BLaER1 treated with 17β-estradiol and CSF1 and Interleukin-3, amounts not matched to agents 10 nM and 100 nM (cell line): ENCODE measurements at regions not wholly inside any gene's neighbourhood (a gene's known extent, or its start where the extent isn't known, plus 50 kb on each side); places are given as distances from the start of the nearest gene placed in this dataset.
A peak's percentile ranks its signal among the peaks of the same experiment; 100 is the strongest.

Experiments used
- H3K27ac ChIP-seq, 11 experiments: shearing (Covaris generic); formaldehyde crosslinking; 2 replicates each; pipeline ENCODE4 v1.8.1; 2022
- H3K27me3 ChIP-seq, 11 experiments: shearing (Covaris generic); formaldehyde crosslinking; 2 replicates each; pipeline ENCODE4 v1.8.1; 2022
- H3K36me3 ChIP-seq, 11 experiments: shearing (Covaris generic); formaldehyde crosslinking; 2 replicates each; pipeline ENCODE4 v1.8.1; 2022
- H3K4me1 ChIP-seq, 10 experiments: shearing (Covaris generic); formaldehyde crosslinking; 2 replicates each; pipeline ENCODE4 v1.8.1; 2022
- H3K4me2 ChIP-seq, 11 experiments: shearing (Covaris generic); formaldehyde crosslinking; 2 replicates each; pipeline ENCODE4 v1.8.1; 2022
- H3K4me3 ChIP-seq, 10 experiments: shearing (Covaris generic); formaldehyde crosslinking; 2 replicates each; pipeline ENCODE4 v1.8.1; 2022
- H3K9ac ChIP-seq, 11 experiments: shearing (Covaris generic); formaldehyde crosslinking; 2 replicates each; pipeline ENCODE4 v1.8.1; 2022
- H3K9me3 ChIP-seq, 11 experiments: shearing (Covaris generic); formaldehyde crosslinking; replicated peaks in 1 of 11; 2 replicates each; pipeline ENCODE4 v1.8.1; 2022
- H4K20me1 ChIP-seq, 11 experiments: shearing (Covaris generic); formaldehyde crosslinking; 2 replicates each; pipeline ENCODE4 v1.8.1; 2022
- Cebpa-rat ChIP-seq, 11 experiments: shearing (Covaris generic); IDR thresholded peaks; 2 replicates each; pipeline ENCODE4 v1.8.1; 2022

DNA sequence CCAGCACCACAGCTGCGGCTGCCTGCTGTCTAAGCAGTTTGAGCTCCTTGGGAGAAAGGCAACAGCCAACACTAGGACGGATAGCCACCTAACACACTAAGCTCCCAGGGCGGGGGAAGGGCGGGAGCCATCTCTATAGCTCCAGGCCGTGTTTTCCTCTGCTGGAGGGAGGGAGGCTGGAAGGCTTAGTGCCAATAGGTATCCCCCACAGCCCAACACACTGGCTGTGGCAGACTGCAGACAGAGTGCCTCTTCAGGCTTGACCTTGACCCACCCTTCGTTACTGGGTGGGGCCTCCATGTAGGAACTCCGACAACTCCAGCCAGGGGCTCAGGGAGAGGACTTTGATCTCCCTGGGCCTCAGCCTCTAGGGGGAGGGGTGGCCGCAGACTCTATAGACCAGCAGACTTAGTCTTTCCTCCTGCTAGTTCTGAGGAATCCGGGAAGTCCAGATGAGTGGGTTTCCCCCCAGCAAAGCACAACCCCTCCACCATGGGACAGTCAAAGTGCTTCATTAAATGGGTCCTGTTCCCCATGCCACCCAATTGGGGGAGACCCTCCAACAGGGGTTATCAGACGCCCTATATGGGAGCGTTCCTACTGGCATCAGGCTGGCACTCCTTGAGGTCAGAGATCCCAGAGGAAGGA is 314.4 kb upstream of the MKI67 start:
- H3K9me3 ChIP-seq: no peaks in the 10 kb centered on the region
- H3K4me1 ChIP-seq: no peaks in the 10 kb centered on the region
- H3K4me2 ChIP-seq: no peak overlapping the region
- TF ChIP-seq Cebpa-rat (IDR thresholded peaks at IDR 0.05): no peak
- H3K4me3 ChIP-seq: no peak overlapping the region
- no peaks in the 10 kb centered on the region for H3K36me3 ChIP-seq
- no peak overlapping the region for H3K9ac ChIP-seq
- H4K20me1 ChIP-seq: no peaks in the 10 kb centered on the region
- no peak overlapping the region for H3K27ac ChIP-seq
- no peaks in the 10 kb centered on the region for H3K27me3 ChIP-seq

- no peak overlapping the region for H3K27ac ChIP-seq
- H3K4me3 ChIP-seq: no peak overlapping the region
- H3K27me3 ChIP-seq: no peaks in the 10 kb centered on the region
- H3K9ac ChIP-seq: no peak overlapping the region
- no peaks in the 10 kb centered on the region for H4K20me1 ChIP-seq
- no peak overlapping the region for H3K4me2 ChIP-seq
- H3K4me1 ChIP-seq: 0 out of 20 replicates have a peak, but pooled peaks cover 0 to 6% (median 0%) of the 10 kb centered on the region in 10 experiments
- no peaks in the 10 kb centered on the region for H3K36me3 ChIP-seq
- peaks cover 0 to 16% (median 12%) of the 10 kb centered on the region in 11 experiments; a peak in 17 of 22 replicates for H3K9me3 ChIP-seq
- TF ChIP-seq Cebpa-rat (IDR thresholded peaks at IDR 0.05): no peak
These were observed 317.8 kb upstream of the MKI67 start for GRCh38 chr10:128443925-128444518.

DNA sequence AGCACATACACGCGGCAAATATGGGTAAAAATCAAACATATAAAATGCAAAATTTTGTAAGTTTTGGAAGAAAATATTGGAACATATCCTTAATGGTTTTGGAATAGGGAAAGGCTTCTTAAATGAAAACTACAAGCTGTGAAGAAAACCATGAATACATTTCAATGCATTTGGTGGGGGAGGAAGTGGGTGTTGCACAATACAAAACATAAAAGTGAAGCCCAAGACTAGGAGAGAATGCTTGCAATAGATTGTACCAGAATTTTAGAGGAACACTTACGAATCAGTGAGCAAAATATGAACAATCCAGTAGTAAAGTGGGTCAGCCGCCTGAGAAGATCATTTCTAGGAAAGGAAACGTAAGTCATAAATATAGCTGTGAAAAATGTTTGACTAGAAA is 322.6 kb upstream of the MKI67 start:
- peaks cover 0 to 16% (median 12%) of the 10 kb centered on the region in 11 experiments; a peak in 17 of 22 replicates for H3K9me3 ChIP-seq
- H3K27ac ChIP-seq: no peak overlapping the region
- H3K4me1 ChIP-seq: 0 out of 20 replicates have a peak, but pooled peaks cover 0 to 7% (median 0%) of the 10 kb centered on the region in 10 experiments
- H3K36me3 ChIP-seq: no peaks in the 10 kb centered on the region
- H3K4me3 ChIP-seq: no peak overlapping the region
- TF ChIP-seq Cebpa-rat (IDR thresholded peaks at IDR 0.05): peak in 3 of 11 experiments; percentile 30 to 69 (median 69); a peak in 2 of 22 replicates
- H3K9ac ChIP-seq: no peak overlapping the region
- no peaks in the 10 kb centered on the region for H3K27me3 ChIP-seq
- no peaks in the 10 kb centered on the region for H4K20me1 ChIP-seq
- no peak overlapping the region for H3K4me2 ChIP-seq

DNA sequence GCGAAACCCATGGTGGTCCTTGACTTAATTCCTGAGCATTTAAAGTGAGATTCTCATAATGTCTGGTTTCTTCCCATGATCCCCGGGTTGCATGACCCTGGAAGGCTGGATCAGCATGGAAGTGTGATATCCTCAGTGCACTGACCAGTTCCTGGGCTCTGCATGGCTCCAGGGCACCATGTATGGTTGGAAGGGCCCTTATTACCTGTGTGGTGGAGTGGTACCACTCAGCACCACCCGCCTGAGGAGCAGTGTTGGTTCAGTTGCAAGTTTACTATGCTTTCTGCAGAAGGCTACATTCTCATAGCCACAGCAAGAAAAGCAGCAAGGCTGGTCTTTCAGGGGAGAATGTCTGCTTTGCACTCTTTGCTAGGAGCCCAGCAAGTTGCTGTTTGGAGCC is 325.7 kb upstream of the MKI67 start:
- H3K4me1 ChIP-seq: 0 out of 20 replicates have a peak, but pooled peaks cover 0 to 7% (median 0%) of the 10 kb centered on the region in 10 experiments
- TF ChIP-seq Cebpa-rat (IDR thresholded peaks at IDR 0.05): no peak

DNA sequence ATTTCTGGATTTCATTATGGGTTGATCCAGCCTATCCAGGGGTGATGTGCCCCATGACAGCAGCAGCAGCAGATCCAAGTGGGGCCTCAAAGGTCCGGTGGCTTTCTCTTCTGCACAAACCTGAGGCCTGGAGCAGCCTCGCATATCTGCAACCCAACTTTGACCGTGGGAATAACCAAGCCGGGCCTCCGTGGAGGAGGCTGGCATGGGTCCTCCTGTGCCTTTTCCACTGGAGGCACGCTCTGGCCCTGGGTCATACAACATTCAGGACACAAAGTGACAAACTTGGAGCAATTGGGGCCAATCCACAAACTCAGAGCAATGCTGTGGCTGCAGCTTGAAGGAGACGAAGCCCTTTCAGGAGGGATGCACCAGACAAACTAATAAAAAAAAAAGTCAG is 330.0 kb upstream of the MKI67 start:
- Histone ChIP-seq H3K36me3 (no peaks in the 10 kb centered on the region), H3K4me2 (no peak overlapping the region), H3K9ac (no peak overlapping the region), H4K20me1 (no peaks in the 10 kb centered on the region; a peak in 1 of 22 replicates), H3K9me3 (no peaks in the 10 kb centered on the region), H3K4me3 (no peak overlapping the region), H3K4me1 (no peaks in the 10 kb centered on the region), H3K27me3 (no peaks in the 10 kb centered on the region), H3K27ac (no peak overlapping the region)
- no peak for TF ChIP-seq Cebpa-rat (IDR thresholded peaks at IDR 0.05)

More for the DNA sequence above, 325.7 kb upstream of the MKI67 start:
- H3K36me3 ChIP-seq: no peaks in the 10 kb centered on the region
- H3K27me3 ChIP-seq: no peaks in the 10 kb centered on the region
- H3K9ac ChIP-seq: no peak overlapping the region
- H3K9me3 ChIP-seq: peaks cover 0 to 14% (median 11%) of the 10 kb centered on the region in 11 experiments; a peak in 17 of 22 replicates
- no peak overlapping the region for H3K27ac ChIP-seq
- no peaks in the 10 kb centered on the region for H4K20me1 ChIP-seq
- no peak overlapping the region for H3K4me2 ChIP-seq
- no peak overlapping the region for H3K4me3 ChIP-seq

GRCh38 chr10:128457136-128457535 is 330.9 kb upstream of the MKI67 start:
- no peaks in the 10 kb centered on the region for H3K36me3 ChIP-seq
- no peaks in the 10 kb centered on the region for H3K27me3 ChIP-seq
- no peaks in the 10 kb centered on the region for H3K4me1 ChIP-seq
- H3K27ac ChIP-seq: no peak overlapping the region
- no peaks in the 10 kb centered on the region for H3K9me3 ChIP-seq
- H4K20me1 ChIP-seq: no peaks in the 10 kb centered on the region; a peak in 1 of 22 replicates
- H3K9ac ChIP-seq: no peak overlapping the region
- TF ChIP-seq Cebpa-rat (IDR thresholded peaks at IDR 0.05): no peak
- H3K4me2 ChIP-seq: no peak overlapping the region
- H3K4me3 ChIP-seq: no peak overlapping the region

DNA sequence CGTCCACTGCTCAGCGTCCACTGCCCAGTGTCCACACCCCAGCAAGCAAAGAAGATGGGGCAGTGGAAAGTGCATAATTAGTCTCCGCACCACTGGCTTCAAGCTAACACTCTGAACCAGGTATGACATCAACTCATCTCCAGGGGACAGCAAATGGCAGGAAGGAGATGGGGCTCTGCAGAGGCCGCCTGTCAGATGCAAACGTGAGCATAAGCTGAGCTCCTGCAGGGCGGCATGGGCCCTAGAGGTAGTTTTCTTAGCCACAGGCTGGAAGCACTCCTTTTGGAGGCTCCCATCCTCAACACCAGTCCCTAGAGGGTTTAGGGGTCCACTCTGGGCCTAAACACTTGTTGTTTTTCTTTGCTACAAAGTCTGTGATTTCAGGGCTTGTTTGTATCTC is 335.8 kb upstream of the MKI67 start:
- Histone ChIP-seq H3K4me2 (no peak overlapping the region), H3K27ac (no peak overlapping the region), H3K9ac (no peak overlapping the region), H3K36me3 (no peaks in the 10 kb centered on the region), H3K4me3 (no peak overlapping the region), H3K4me1 (no peaks in the 10 kb centered on the region), H3K27me3 (peaks cover 6 to 15% (median 12%) of the 10 kb centered on the region in 11 experiments), H3K9me3 (no peaks in the 10 kb centered on the region; a peak in 1 of 22 replicates), H4K20me1 (no peaks in the 10 kb centered on the region; a peak in 2 of 22 replicates)
- no peak for TF ChIP-seq Cebpa-rat (IDR thresholded peaks at IDR 0.05)

GRCh38 chr10:128462844-128463243 is 336.6 kb upstream of the MKI67 start:
- no peak overlapping the region for H3K4me3 ChIP-seq
- no peaks in the 10 kb centered on the region; a peak in 1 of 22 replicates for H3K9me3 ChIP-seq
- peaks cover 6 to 15% (median 12%) of the 10 kb centered on the region in 11 experiments for H3K27me3 ChIP-seq
- no peak overlapping the region for H3K4me2 ChIP-seq
- H4K20me1 ChIP-seq: no peaks in the 10 kb centered on the region; a peak in 2 of 22 replicates
- no peak overlapping the region for H3K27ac ChIP-seq
- H3K4me1 ChIP-seq: no peaks in the 10 kb centered on the region
- H3K36me3 ChIP-seq: no peaks in the 10 kb centered on the region
- no peak for TF ChIP-seq Cebpa-rat (IDR thresholded peaks at IDR 0.05)
- H3K9ac ChIP-seq: no peak overlapping the region

DNA sequence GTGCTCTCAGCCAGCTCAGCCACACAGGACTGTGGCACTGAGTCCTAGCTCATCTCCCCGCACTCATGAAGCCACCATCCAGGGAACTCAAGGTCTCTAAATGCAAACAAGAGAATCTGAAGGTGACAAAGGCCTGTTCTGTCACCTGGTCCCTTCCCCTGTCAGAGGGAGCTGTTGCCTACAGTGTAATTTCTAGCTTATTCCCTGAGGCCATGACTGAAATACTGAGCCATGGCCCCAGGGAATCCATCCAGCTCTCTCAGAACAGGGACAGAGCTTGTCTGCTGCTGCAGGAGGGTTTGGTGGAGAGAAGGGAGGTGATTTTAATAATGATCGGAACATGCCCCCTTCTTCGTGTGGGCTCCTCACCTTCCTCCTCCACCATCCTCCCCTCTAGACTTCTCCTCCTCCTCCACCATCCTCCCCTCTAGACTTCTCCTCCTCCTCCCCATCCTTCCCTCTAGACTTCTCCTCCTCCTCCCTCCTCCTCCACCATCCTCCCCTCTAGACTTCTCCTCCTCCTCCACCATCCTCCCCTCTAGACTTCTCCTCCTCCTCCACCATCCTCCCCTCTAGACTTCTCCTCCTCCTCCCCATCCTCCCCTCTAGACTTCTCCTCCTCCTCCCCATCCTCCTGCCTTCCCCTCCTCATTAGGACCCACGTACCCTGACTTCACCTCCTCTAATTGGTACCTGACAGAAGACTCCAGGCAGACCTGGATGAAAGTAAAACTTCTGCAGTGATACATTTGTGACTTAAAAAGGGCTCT is 338.0 kb upstream of the MKI67 start:
- no peaks in the 10 kb centered on the region for H3K4me1 ChIP-seq
- no peak overlapping the region for H3K4me2 ChIP-seq
- H3K27ac ChIP-seq: no peak overlapping the region
- no peak overlapping the region for H3K4me3 ChIP-seq
- H3K9me3 ChIP-seq: peaks cover 0 to 2% (median 0%) of the 10 kb centered on the region in 11 experiments; a peak in 3 of 22 replicates
- no peaks in the 10 kb centered on the region for H3K36me3 ChIP-seq
- no peak for TF ChIP-seq Cebpa-rat (IDR thresholded peaks at IDR 0.05)
- H4K20me1 ChIP-seq: no peaks in the 10 kb centered on the region; a peak in 2 of 22 replicates
- H3K27me3 ChIP-seq: peaks cover 6 to 15% (median 12%) of the 10 kb centered on the region in 11 experiments
- no peak overlapping the region for H3K9ac ChIP-seq
